COLO668 (cell line): ENCODE measurements at regions not wholly inside any gene's neighbourhood (a gene's known extent, or its start where the extent isn't known, plus 50 kb on each side); places are given as distances from the start of the nearest gene placed in this dataset.
"Not testable (repeated sequence)": the region's sequence is repeated elsewhere in the genome, so short reads cannot be mapped to it uniquely, and the experiment has no call there.

Experiments used
- DNase-seq: peaks from one replicate; lab custom pipeline; 2025; ENCODE audit not compliant: unreplicated experiment; lab: John Stamatoyannopoulos, UW

DNA sequence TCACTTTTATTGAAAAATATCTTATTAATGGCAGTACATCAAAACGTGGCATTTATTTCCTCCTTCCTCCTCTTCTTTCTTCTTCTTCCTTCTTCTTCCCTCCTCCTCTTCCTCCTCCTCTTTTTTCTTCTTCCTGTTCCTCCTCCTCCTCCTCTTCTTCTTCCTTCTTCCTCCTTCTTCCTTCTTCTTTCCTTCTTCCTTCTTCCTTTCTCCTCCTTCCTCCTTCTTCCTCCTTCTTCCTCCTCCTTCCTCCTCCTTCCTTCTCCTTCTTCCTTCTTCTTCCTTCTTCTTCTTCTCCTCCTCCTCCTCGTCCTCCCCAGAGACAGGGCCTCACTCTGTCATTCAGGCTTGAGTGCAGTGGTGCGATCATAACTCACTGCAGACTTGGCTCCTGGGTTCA, 457.2 kb downstream of the AEBP2 start:
- DNase-seq, result no peak

- no peak for DNase-seq
Observed at GRCh38 chr12:19897900-19898408, 458.7 kb downstream of the AEBP2 start.

- no peak for DNase-seq
Observed at GRCh38 chr12:19901841-19902240, 462.5 kb downstream of the AEBP2 start.

DNA sequence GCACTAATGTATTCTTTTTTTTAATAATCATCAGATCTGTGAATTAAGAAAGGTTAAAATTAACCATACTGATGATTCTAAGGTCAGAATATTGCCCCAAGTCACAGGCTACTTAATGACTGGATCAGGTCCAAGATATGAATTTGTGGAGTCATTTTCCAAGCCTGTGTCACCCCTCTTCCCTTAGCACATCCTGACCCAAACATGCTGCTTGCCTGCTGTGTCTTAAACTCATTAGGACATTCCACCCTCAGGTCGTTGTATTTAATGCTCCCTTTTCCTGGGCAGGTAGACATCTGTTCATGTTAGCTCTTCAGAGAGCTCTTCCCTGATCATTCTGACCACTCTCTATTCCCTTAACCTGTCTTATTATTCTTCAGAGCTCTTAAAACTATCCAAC, 463.5 kb upstream of the PDE3A start:
- DNase-seq, result no peak

GRCh38 chr12:19908830-19909229, 459.5 kb upstream of the PDE3A start:
- DNase-seq, result no peak

GRCh38 chr12:19909418-19909817, 458.9 kb upstream of the PDE3A start:
- DNase-seq, result no peak

DNA sequence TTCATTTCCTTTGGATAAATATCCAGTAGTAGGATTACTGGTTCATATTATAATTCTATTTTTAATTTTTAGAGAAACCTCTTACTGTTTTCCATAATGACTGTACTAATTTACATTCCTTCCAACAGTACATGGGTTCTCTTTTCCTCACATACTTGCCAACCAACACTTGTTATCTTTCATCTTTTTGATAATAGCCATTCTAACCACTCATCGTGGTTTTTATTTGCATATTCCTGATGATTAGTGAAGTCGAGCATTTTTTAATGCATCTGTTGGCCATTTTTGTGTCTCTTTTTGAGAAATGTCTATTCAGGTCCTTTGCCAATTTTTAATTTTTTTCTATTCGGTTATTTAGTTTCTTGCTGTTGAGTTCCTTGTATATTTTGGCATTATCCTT, 457.7 kb upstream of the PDE3A start:
- no peak for DNase-seq

- DNase-seq, result peak; percentile 31
Observed at GRCh38 chr12:19912991-19913390, 455.3 kb upstream of the PDE3A start.

GRCh38 chr12:19915392-19916195, 452.7 kb upstream of the PDE3A start:
- DNase-seq, result peak; percentile 1

GRCh38 chr12:19916196-19916753, 452.1 kb upstream of the PDE3A start:
- DNase-seq, result no peak

DNA sequence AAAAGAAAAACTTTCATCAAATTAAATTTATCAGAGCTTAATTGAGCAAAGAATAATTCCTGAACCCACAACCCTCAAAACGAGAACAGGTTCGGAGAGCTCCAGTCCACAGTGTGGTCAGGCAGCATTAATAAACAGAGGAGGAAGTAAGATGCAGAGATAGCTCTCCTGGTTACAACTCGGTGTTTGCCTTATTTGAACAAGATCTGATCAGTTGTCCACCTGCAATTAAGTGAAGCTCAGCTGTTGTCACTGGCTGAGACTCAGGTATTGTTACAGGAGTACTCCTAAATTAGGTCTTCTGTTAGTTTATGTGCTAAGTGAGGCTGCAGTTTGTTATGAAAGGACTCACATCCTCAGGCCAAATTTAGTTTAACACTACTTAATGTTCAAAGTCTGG, 451.4 kb upstream of the PDE3A start:
- peak; percentile 19 for DNase-seq

DNA sequence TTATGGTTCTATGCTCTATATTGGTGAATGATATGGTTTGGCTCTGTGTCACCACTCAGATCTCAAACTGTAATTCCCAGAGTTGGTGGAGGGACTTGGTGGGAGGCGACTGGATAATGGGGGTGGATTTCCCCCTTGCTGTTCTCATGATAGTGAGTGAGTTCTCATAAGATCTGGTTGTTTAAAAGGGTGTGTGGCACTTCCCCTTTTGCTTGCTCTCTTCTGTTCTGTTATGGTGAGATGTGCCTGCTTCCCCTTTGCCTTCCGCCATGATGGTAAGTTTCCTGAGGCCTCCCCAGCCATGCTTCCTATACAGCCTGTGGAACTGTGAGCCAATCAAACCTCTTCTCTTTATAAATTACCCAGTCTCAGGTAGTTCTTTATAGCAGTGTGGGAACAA, 446.6 kb upstream of the PDE3A start:
- DNase-seq, result not testable (repeated sequence)

GRCh38 chr12:19922717-19923116, 445.6 kb upstream of the PDE3A start:
- no peak for DNase-seq

DNA sequence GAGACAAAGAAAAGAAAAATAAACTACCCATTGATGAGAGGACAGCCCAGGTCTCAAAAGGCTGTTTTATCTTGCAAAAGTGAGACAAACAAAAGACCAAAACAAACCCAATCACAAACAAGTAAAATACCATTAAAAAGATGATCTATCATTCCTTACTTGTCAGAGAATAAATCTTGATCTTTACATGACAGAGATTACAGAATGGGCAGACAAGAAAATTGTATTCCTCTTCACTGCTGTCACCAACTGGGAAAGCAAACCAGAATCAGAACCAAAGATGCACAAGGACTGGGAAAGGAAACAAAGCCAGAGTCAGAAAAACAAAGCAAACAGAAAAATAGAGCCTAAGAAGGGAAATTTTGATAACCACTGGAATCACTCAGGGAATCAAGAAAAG, 444.0 kb upstream of the PDE3A start:
- no peak for DNase-seq

DNA sequence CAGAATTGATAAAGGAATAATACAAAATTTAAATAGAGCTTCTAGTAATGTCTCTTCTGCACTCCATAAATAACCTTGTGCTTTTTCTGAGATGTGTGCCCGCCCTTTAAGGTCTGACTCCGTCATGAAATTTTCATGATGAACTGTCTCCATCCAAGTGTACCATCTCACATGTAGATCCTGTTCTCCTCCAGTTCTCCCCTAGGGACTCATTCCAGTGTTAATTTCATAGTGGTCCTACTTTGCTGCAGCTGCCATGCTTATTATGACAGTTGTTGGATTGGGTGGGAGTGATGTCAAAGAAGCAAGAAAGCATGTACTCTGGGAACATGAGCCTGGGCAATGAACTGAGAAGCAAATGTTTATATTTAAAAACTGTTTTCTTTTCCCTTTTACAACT, 442.5 kb upstream of the PDE3A start:
- DNase-seq, result no peak

DNA sequence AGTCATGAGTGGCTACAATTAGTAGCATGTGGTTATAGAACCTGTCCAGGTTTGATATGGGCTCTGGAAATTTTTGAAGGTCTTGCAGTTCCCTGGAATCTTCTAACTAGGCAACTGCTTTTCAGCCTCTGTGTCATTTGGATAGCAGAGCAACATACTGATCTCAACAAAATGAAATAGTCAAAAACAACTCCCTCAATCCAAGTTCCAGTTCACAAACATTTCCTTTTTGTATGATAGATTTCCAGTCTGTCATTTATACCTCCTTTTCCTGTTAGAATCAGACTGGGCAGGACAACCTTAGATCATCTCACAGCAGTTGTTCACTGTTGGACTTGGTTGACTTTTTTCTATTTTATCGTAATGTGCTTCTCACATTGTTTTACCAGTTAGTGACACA, 442.1 kb upstream of the PDE3A start:
- DNase-seq, result no peak

DNA sequence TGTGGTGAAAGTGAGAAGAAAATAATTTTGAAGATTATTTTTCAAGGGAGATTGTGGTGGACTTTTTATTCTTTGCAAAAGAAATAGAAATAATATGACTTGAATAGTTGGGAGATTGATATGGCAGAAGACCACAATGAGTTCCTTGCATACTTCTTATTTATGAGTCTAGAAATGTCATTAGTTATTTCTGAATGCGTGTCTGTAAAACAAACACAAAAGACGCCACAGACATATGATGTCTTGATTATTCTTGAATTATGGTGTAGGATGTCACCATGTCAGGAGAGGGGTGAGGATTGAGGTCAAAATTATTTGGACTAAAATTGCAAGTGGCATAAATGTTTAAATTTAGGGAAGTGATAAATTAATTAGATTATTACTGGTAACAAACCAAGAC, 440.7 kb upstream of the PDE3A start:
- no peak for DNase-seq

DNA sequence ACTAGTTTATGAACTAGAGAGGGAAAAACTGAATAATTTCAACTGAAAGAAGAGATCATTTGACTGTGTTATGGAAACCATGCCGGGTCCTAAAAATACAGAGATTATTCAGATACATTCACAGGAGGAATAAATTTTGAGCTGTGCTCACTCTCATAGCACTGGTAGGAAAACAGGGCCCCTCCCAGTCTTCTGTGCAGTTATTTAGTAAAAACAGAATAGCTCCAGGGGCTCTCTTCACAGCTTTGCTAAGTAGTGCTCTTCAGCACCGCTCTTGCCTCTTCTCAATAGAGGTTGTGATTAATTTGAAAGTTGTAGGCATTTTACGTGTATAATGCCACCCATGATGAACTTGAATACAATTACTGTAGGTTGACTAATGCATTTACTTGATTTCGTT, 435.9 kb upstream of the PDE3A start:
- DNase-seq, result no peak

GRCh38 chr12:19933924-19934323, 434.4 kb upstream of the PDE3A start:
- no peak for DNase-seq

- no peak for DNase-seq
Observed at GRCh38 chr12:19937161-19937560, 431.2 kb upstream of the PDE3A start.

DNA sequence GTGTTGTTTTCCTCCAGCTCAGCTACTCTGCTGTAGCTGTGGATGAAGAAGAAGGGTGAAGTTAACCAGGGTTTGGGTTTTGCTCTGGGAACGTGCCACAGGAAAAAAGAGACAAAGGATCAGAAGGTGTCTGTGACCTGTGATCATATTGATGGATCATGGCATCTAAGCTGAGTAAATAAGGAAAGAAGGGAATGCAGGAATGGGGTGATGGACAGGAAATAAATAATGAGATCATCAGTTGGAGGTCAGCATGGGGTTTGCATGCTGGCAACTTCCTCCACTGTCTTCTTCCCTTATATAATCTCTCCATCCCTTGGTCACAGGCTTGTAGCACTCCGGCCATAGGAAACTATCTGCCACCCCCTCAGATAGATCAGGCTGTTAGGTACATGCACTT, 430.3 kb upstream of the PDE3A start:
- no peak for DNase-seq

DNA sequence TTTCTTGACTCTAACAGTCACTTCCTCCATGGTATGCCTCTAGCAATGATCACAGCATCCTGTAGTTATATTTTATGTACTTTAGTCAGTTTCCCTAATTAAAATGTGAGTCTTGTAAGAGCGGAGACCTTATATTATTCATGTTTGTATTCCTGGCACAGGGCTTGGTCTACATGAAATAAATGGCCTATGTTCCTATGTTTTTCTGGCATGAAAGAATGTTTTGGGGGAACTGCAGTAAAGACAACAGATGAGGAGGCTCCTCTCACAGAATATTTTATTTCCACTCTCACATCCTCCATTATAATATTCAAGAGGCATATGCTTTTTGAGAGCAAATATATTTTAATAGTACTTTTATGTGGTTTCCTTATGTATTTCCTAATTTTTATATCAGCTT, 429.8 kb upstream of the PDE3A start:
- no peak for DNase-seq

- no peak for DNase-seq
Observed at GRCh38 chr12:19940267-19940666, 428.1 kb upstream of the PDE3A start.
